Nephron progenitor cell (in vitro differentiated cells): ENCODE measurements at regions not wholly inside any gene's neighbourhood (a gene's known extent, or its start where the extent isn't known, plus 50 kb on each side); places are given as distances from the start of the nearest gene placed in this dataset.

ENCODE experiments used
- DNase-seq: peaks from one replicate; pipeline ENCODE4 v3.0.0; 2021
- H3K27ac Mint-ChIP-seq: 2 replicates; pipeline ENCODE4 v1.8.0; 2021; ENCODE audit warnings: mild to moderate bottlenecking, moderate library complexity, mixed read lengths
- H3K27me3 Mint-ChIP-seq: 2 replicates; pipeline ENCODE4 v1.8.0; 2021; ENCODE audit warnings: mild to moderate bottlenecking, low read depth, mixed read lengths; ENCODE audit not compliant: poor library complexity
- H3K36me3 Mint-ChIP-seq: 2 replicates; pipeline ENCODE4 v1.8.0; 2021; ENCODE audit warnings: low read depth, mixed read lengths
- H3K4me1 Mint-ChIP-seq: 2 replicates; pipeline ENCODE4 v1.8.0; 2021; ENCODE audit warnings: mixed read lengths
- H3K4me3 Mint-ChIP-seq: 2 replicates; pipeline ENCODE4 v1.8.0; 2021; ENCODE audit warnings: mild to moderate bottlenecking, moderate library complexity, mixed read lengths
- H3K9me3 Mint-ChIP-seq: 2 replicates; pipeline ENCODE4 v1.8.0; 2021; ENCODE audit warnings: mild to moderate bottlenecking, moderate library complexity, mixed read lengths
- TF ChIP-seq, protein P1 (sequence below): fragments of 200-600 bp; sonication (generic); IDR thresholded peaks from 2 replicates; pipeline ENCODE4 v1.5.0; 2021; ENCODE audit warnings: antibody characterized with exemption

DNA sequence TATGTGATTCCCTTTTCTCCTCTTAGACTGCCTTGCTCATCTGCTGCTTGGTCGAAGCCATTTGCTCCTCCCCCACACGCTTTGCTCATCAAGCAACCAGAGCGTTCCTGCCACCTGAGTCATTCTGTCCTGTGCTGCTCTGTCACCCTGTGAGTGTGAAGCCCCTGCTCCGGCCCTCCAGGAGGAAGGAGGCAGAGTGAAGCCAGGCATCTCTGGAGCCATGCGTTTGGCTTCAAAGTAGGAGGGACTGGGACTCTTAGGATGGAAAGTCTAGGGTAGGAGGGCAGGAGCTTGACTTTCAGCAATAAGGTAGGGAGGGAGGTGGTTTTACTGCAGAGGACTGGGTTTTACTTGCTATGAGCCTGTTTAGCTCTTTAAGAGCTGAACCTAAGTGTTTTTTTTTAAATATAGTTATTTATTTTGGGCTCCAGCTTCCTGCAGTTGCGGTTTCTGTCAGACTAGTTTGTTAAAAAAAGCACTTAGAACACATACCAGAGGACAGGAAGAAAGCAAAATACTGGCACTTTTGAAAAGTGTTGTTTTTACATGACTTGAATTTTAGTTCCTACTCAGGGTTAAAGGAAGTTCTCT lies 63.6 kb downstream of the SPINK2 start:
- Mint-ChIP-seq H3K4me1 (peaks cover 31% of the 10 kb centered on the region), H3K9me3 (peaks cover 11% of the 10 kb centered on the region), H3K4me3 (peak overlapping the region; percentile 46)

GRCh38 chr4:56757261-56757746 lies 64.2 kb downstream of the SPINK2 start:
- H3K4me3 Mint-ChIP-seq = no peak overlapping the region
- H3K9me3 Mint-ChIP-seq = peaks cover 12% of the 10 kb centered on the region
- H3K27ac Mint-ChIP-seq = no peak overlapping the region
- no peak for DNase-seq
- TF ChIP-seq, protein P1, sequence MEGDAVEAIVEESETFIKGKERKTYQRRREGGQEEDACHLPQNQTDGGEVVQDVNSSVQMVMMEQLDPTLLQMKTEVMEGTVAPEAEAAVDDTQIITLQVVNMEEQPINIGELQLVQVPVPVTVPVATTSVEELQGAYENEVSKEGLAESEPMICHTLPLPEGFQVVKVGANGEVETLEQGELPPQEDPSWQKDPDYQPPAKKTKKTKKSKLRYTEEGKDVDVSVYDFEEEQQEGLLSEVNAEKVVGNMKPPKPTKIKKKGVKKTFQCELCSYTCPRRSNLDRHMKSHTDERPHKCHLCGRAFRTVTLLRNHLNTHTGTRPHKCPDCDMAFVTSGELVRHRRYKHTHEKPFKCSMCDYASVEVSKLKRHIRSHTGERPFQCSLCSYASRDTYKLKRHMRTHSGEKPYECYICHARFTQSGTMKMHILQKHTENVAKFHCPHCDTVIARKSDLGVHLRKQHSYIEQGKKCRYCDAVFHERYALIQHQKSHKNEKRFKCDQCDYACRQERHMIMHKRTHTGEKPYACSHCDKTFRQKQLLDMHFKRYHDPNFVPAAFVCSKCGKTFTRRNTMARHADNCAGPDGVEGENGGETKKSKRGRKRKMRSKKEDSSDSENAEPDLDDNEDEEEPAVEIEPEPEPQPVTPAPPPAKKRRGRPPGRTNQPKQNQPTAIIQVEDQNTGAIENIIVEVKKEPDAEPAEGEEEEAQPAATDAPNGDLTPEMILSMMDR = no peak
- peaks cover 31% of the 10 kb centered on the region for H3K4me1 Mint-ChIP-seq
- peaks cover 6% of the 10 kb centered on the region for H3K27me3 Mint-ChIP-seq
- no peaks in the 10 kb centered on the region for H3K36me3 Mint-ChIP-seq

More for the DNA sequence above, 63.6 kb downstream of the SPINK2 start:
- peak; percentile 53 for DNase-seq
- Mint-ChIP-seq H3K27ac (peak overlapping the region; percentile 80), H3K36me3 (no peaks in the 10 kb centered on the region), H3K27me3 (peaks cover 6% of the 10 kb centered on the region)
- TF ChIP-seq, protein P1 = no peak

- no peak overlapping the region for H3K4me3 Mint-ChIP-seq
- H3K27ac Mint-ChIP-seq = peak overlapping the region; percentile 43
- TF ChIP-seq, protein P1 = no peak
- peaks cover 6% of the 10 kb centered on the region for H3K27me3 Mint-ChIP-seq
- no peak for DNase-seq
- H3K36me3 Mint-ChIP-seq = peaks cover 4% of the 10 kb centered on the region
- peaks cover 21% of the 10 kb centered on the region for H3K9me3 Mint-ChIP-seq
- H3K4me1 Mint-ChIP-seq = peaks cover 31% of the 10 kb centered on the region
These were observed 65.6 kb downstream of the SPINK2 start for GRCh38 chr4:56755901-56756300.

GRCh38 chr4:56752985-56753384 lies 68.5 kb downstream of the SPINK2 start:
- peaks cover 31% of the 10 kb centered on the region for H3K9me3 Mint-ChIP-seq
- H3K36me3 Mint-ChIP-seq = peaks cover 4% of the 10 kb centered on the region
- H3K27ac Mint-ChIP-seq = no peak overlapping the region
- H3K4me1 Mint-ChIP-seq = peaks cover 24% of the 10 kb centered on the region
- H3K27me3 Mint-ChIP-seq = peaks cover 6% of the 10 kb centered on the region
- H3K4me3 Mint-ChIP-seq = no peak overlapping the region
- TF ChIP-seq, protein P1 = no peak
- no peak for DNase-seq

- H3K4me3 Mint-ChIP-seq = no peak overlapping the region
- H3K27me3 Mint-ChIP-seq = peaks cover 8% of the 10 kb centered on the region
- peaks cover 26% of the 10 kb centered on the region for H3K9me3 Mint-ChIP-seq
- peaks cover 8% of the 10 kb centered on the region for H3K36me3 Mint-ChIP-seq
- no peaks in the 10 kb centered on the region for H3K4me1 Mint-ChIP-seq
- TF ChIP-seq, protein P1 = no peak
- H3K27ac Mint-ChIP-seq = no peak overlapping the region
- DNase-seq = no peak
These were observed 69.1 kb upstream of the HOPX start for GRCh38 chr4:56750231-56750630.

DNA sequence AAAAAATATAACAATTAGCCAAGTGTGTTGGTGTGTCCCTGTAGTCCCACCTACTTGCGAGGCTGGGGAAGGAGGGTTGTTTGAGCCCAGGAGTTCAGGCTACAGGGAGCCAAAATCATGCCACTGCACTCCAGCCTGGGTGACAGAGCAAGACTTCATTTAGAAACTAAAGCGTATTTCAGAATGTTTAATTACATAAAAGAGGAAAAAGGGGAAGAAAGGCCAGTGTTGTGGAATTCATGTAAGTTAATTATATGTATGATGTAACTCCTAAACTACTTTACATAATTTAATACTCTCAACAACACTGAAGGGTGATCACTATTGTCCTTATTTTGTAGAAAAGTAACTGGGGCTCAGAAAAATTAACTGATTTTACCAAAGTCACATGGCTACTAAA lies 67.2 kb upstream of the HOPX start:
- H3K27me3 Mint-ChIP-seq = peaks cover 6% of the 10 kb centered on the region
- no peak overlapping the region for H3K4me3 Mint-ChIP-seq
- no peak overlapping the region for H3K27ac Mint-ChIP-seq
- TF ChIP-seq, protein P1 = no peak
- no peaks in the 10 kb centered on the region for H3K4me1 Mint-ChIP-seq
- peaks cover 41% of the 10 kb centered on the region for H3K9me3 Mint-ChIP-seq
- peaks cover 15% of the 10 kb centered on the region for H3K36me3 Mint-ChIP-seq
- DNase-seq = no peak
